ENCODE measurements at regions not wholly inside any gene's neighbourhood (a gene's known extent, or its start where the extent isn't known, plus 50 kb on each side); places are given as distances from the start of the nearest gene placed in this dataset.

- no peak for DNase-seq
These were observed 51.1 kb upstream of the NHSL1 start for GRCh38 chr6:138550346-138550767.

- no peak for DNase-seq
These were observed 54.9 kb upstream of the NHSL1 start for GRCh38 chr6:138554146-138554545.

- no peak for DNase-seq
These were observed 56.2 kb upstream of the NHSL1 start for GRCh38 chr6:138555421-138555988.

- DNase-seq: no peak
These were observed 57.9 kb upstream of the NHSL1 start for GRCh38 chr6:138557147-138557546.

GRCh38 chr6:138559143-138559542 lies 59.8 kb upstream of the NHSL1 start:
- DNase-seq: no peak

- no peak for DNase-seq
These were observed 61.0 kb upstream of the NHSL1 start for GRCh38 chr6:138560130-138560860.

GRCh38 chr6:138562691-138563090 lies 63.4 kb upstream of the NHSL1 start:
- no peak for DNase-seq

- no peak for DNase-seq
These were observed 63.9 kb upstream of the NHSL1 start for GRCh38 chr6:138563231-138563630.

GRCh38 chr6:138563650-138564049 lies 64.4 kb upstream of the NHSL1 start:
- DNase-seq: no peak

GRCh38 chr6:138564170-138564721 lies 65.0 kb upstream of the NHSL1 start:
- no peak for DNase-seq

- DNase-seq: no peak
These were observed 67.8 kb upstream of the NHSL1 start for GRCh38 chr6:138567052-138567451.

- DNase-seq: no peak
These were observed 69.7 kb upstream of the NHSL1 start for GRCh38 chr6:138568997-138569396.

GRCh38 chr6:138569554-138569953 lies 70.3 kb upstream of the NHSL1 start:
- DNase-seq: no peak

GRCh38 chr6:138569970-138570724 lies 70.9 kb upstream of the NHSL1 start:
- no peak for DNase-seq

- DNase-seq: no peak
These were observed 71.4 kb upstream of the NHSL1 start for GRCh38 chr6:138570725-138571029.

- DNase-seq: no peak
These were observed 71.9 kb upstream of the NHSL1 start for GRCh38 chr6:138571181-138571580.

- peak; percentile 64 for DNase-seq
These were observed 72.4 kb upstream of the NHSL1 start for GRCh38 chr6:138571585-138572166.

- peak; percentile 88 for DNase-seq
These were observed 73.0 kb upstream of the NHSL1 start for GRCh38 chr6:138572167-138572875.

GRCh38 chr6:138572885-138573284 lies 73.6 kb upstream of the NHSL1 start:
- no peak for DNase-seq

GRCh38 chr6:138575257-138575656 lies 76.0 kb upstream of the NHSL1 start:
- no peak for DNase-seq

GRCh38 chr6:138576313-138576712 lies 77.0 kb upstream of the NHSL1 start:
- DNase-seq: peak; percentile 91

GRCh38 chr6:138577151-138577915 lies 78.0 kb upstream of the NHSL1 start:
- DNase-seq: peak; percentile 91

Measured in NCI-H1105 treated with DMSO at 0.1 percent for 48 hours (cell line).